Ishikawa (cell line): ENCODE measurements at regions not wholly inside any gene's neighbourhood (a gene's known extent, or its start where the extent isn't known, plus 50 kb on each side); places are given as distances from the start of the nearest gene placed in this dataset.

Source experiments
- CEBPB ChIP-seq: IDR thresholded peaks from 2 replicates; pipeline ENCODE4 v1.6.1; 2012
- CREB1 ChIP-seq: IDR thresholded peaks from 2 replicates; pipeline ENCODE4 v1.6.1; 2012; ENCODE audit warnings: low read depth
- EGR1 ChIP-seq: IDR thresholded peaks from 2 replicates; pipeline ENCODE4 v1.6.1; 2012
- EP300 ChIP-seq: IDR thresholded peaks from 2 replicates; pipeline ENCODE4 v1.6.1; 2012; ENCODE audit warnings: borderline replicate concordance
- FOXM1 ChIP-seq: IDR thresholded peaks from 2 replicates; pipeline ENCODE4 v1.6.1; 2012; ENCODE audit warnings: low read depth, borderline replicate concordance
- MAX ChIP-seq: IDR thresholded peaks from 2 replicates; pipeline ENCODE4 v1.6.1; 2012
- NFIC ChIP-seq: IDR thresholded peaks from 2 replicates; pipeline ENCODE4 v1.6.1; 2012
- RAD21 ChIP-seq: IDR thresholded peaks from 2 replicates; pipeline ENCODE4 v1.6.1; 2012; ENCODE audit warnings: low read depth
- REST ChIP-seq: IDR thresholded peaks from 2 replicates; pipeline ENCODE4 v1.6.1; 2012; ENCODE audit warnings: low read depth, mild to moderate bottlenecking
- TAF1 ChIP-seq: IDR thresholded peaks from 2 replicates; pipeline ENCODE4 v1.6.1; 2012; ENCODE audit warnings: low read depth, mild to moderate bottlenecking
- TCF12 ChIP-seq: IDR thresholded peaks from 2 replicates; pipeline ENCODE4 v1.6.1; 2012; ENCODE audit warnings: low read depth
- TEAD4 ChIP-seq: IDR thresholded peaks from 2 replicates; pipeline ENCODE4 v1.6.1; 2012
- USF1 ChIP-seq: IDR thresholded peaks from 2 replicates; pipeline ENCODE4 v1.6.1; 2012
- YY1 ChIP-seq: IDR thresholded peaks from 2 replicates; pipeline ENCODE4 v1.6.1; 2012; ENCODE audit warnings: low read depth
- ZBTB7A ChIP-seq: IDR thresholded peaks from 2 replicates; pipeline ENCODE4 v1.6.1; 2012; ENCODE audit warnings: low read depth

GRCh38 chr10:62620491-62620890 lies 184.0 kb upstream of the ADO start:
- no peak for TF ChIP-seq TCF12
- TF ChIP-seq EP300, result no peak
- TF ChIP-seq TAF1, result no peak
- TF ChIP-seq FOXM1, result no peak
- TF ChIP-seq YY1, result no peak
- TF ChIP-seq EGR1, result no peak

GRCh38 chr10:62623223-62623622 lies 181.3 kb upstream of the ADO start:
- TF ChIP-seq ZBTB7A (no peak), NFIC (no peak)

- TF ChIP-seq TEAD4 (no peak), FOXM1 (no peak), USF1 (no peak), REST (no peak), CREB1 (no peak), MAX (no peak), TAF1 (no peak), ZBTB7A (no peak), NFIC (no peak), YY1 (no peak), TCF12 (no peak), EGR1 (no peak), RAD21 (no peak), EP300 (no peak), CEBPB (no peak)
Observed at GRCh38 chr10:62625484-62625883, 179.0 kb upstream of the ADO start.

- TF ChIP-seq CREB1 (no peak), RAD21 (no peak), TCF12 (no peak), TEAD4 (no peak), TAF1 (no peak), EGR1 (no peak), CEBPB (no peak), EP300 (no peak), ZBTB7A (no peak), USF1 (no peak), MAX (no peak), FOXM1 (no peak), REST (no peak), NFIC (no peak)
Observed at GRCh38 chr10:62626079-62626478, 178.4 kb upstream of the ADO start.

GRCh38 chr10:62626817-62627216 lies 177.7 kb upstream of the ADO start:
- TF ChIP-seq YY1 (no peak), TCF12 (no peak), EP300 (no peak), NFIC (no peak), FOXM1 (no peak), TAF1 (no peak), REST (no peak), USF1 (no peak), MAX (no peak), CEBPB (no peak), CREB1 (no peak), TEAD4 (no peak), ZBTB7A (no peak), RAD21 (no peak), EGR1 (no peak)
